ENCODE measurements at regions not wholly inside any gene's neighbourhood (a gene's known extent, or its start where the extent isn't known, plus 50 kb on each side); places are given as distances from the start of the nearest gene placed in this dataset.

GRCh38 chr4:177123811-177124210, 185.9 kb upstream of the NEIL3 start:
- no peak for TF ChIP-seq CTCF (IDR thresholded peaks at IDR 0.05; ENCODE audit: low read depth, low read length, poor library complexity, severe bottlenecking)
- TF ChIP-seq EZH2phosphoT487 (IDR thresholded peaks at IDR 0.05; ENCODE audit: borderline replicate concordance, low read length): no peak
